Neural cell (in vitro differentiated cells): ENCODE measurements at regions not wholly inside any gene's neighbourhood (a gene's known extent, or its start where the extent isn't known, plus 50 kb on each side); places are given as distances from the start of the nearest gene placed in this dataset.

Source experiments
- EZH2 ChIP-seq: fragments of 200-600, 300-800 bp; shearing (Covaris generic), sonication (generic); IDR thresholded peaks from 2 replicates; pipeline ENCODE4 v1.6.1; 2014; ENCODE audit warnings: antibody characterized with exemption, low read length, borderline replicate concordance, mild to moderate bottlenecking; ENCODE audit not compliant: insufficient read depth, poor library complexity, severe bottlenecking
- TAF1 ChIP-seq: IDR thresholded peaks from 2 replicates; pipeline ENCODE4 v1.6.1; 2012; ENCODE audit warnings: low read depth
- TF ChIP-seq, protein P1 (sequence below): fragments of 450-650 bp; IDR thresholded peaks from 2 replicates; pipeline ENCODE4 v1.5.1; 2014; ENCODE audit warnings: antibody characterized with exemption, mild to moderate bottlenecking, moderate library complexity; ENCODE audit not compliant: poor library complexity, severe bottlenecking

DNA sequence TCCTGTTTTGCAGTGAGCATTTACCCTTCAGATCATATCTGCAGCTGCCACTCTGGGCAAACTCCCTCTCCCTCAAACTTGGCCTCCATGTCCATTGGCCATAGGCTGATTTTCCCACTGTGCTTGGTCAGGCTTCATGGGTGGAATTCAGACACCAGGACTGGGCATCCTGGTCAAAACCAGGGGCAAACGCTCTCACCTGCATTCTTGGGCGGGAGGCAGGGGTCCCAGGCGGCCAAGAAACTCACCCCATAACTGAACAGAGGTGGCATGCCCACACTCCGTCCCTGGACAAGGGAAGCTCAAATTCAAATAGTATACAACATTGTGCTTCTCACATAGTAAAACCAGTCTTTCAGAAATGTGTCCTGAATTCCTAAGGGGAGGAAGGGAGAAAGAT is 81.1 kb upstream of the ZNF648 start:
- TF ChIP-seq, protein P1, sequence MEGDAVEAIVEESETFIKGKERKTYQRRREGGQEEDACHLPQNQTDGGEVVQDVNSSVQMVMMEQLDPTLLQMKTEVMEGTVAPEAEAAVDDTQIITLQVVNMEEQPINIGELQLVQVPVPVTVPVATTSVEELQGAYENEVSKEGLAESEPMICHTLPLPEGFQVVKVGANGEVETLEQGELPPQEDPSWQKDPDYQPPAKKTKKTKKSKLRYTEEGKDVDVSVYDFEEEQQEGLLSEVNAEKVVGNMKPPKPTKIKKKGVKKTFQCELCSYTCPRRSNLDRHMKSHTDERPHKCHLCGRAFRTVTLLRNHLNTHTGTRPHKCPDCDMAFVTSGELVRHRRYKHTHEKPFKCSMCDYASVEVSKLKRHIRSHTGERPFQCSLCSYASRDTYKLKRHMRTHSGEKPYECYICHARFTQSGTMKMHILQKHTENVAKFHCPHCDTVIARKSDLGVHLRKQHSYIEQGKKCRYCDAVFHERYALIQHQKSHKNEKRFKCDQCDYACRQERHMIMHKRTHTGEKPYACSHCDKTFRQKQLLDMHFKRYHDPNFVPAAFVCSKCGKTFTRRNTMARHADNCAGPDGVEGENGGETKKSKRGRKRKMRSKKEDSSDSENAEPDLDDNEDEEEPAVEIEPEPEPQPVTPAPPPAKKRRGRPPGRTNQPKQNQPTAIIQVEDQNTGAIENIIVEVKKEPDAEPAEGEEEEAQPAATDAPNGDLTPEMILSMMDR = no peak
- TF ChIP-seq TAF1 (no peak), EZH2 (no peak)
